HCT116 (cell line): ENCODE measurements at regions not wholly inside any gene's neighbourhood (a gene's known extent, or its start where the extent isn't known, plus 50 kb on each side); places are given as distances from the start of the nearest gene placed in this dataset.

Experiments
- ATAC-seq: fragments of 200-7000 bp; cut with Tn5 transposase; 2 replicates; pipeline ENCODE4 v1.9.1; 2020; ENCODE audit warnings: mild to moderate bottlenecking, moderate library complexity
- BruUV-seq: library from RNA; stranded (reverse); fragments of 400-500 nt; replicated peaks from 2 replicates; lab custom pipeline; 2021; lab: Mats Ljungman, UMichigan
- CTCF ChIA-PET: fragments of 300-600 bp; sonication (Branson Sonifier 250); formaldehyde crosslinking; loops from one replicate; lab custom pipeline; 2021; ENCODE audit warnings: antibody characterized with exemption; lab: Charles Lee
- POLR2A ChIA-PET: fragments of 300-600, 350-600 bp; sonication (Branson Sonifier 250); formaldehyde crosslinking; loops from one replicate; lab custom pipeline; 2021; ENCODE audit warnings: antibody characterized with exemption; lab: Charles Lee
- RAD21 ChIA-PET, 2 experiments: fragments of 300-600 bp; sonication (Branson Sonifier 250); formaldehyde crosslinking; loops; one replicate each; lab custom pipeline; 2023; ENCODE audit warnings: low total read pairs in 2 of 2; ENCODE audit not compliant: uncharacterized antibody in 2 of 2, unreplicated experiment in 2 of 2, low non-redundant PET in 1 of 2; lab: Charles Lee
- DNase-seq: peaks from one replicate; pipeline ENCODE4 v3.0.0-alpha.2; 2010; ENCODE audit warnings: low read depth, low spot score
- H2AFZ ChIP-seq: fragments of 200-600 bp; shearing (Covaris generic), sonication (generic); 2 replicates; pipeline ENCODE4 v1.6.1; 2017; ENCODE audit warnings: low read depth, mixed run types, mixed read lengths, antibody characterized with exemption, low read length; ENCODE audit not compliant: poor library complexity, severe bottlenecking
- H3K27ac ChIP-seq: 2 replicates; pipeline ENCODE4 v1.5.1; 2012; ENCODE audit warnings: low read depth, low read length
- H3K27me3 ChIP-seq: fragments of 200-600 bp; sonication (generic); 2 replicates; pipeline ENCODE4 v1.6.1; 2016; ENCODE audit warnings: mixed run types, low read length, mixed read lengths; ENCODE audit not compliant: insufficient read depth
- H3K36me3 ChIP-seq, 2 experiments: fragments of 200-500 bp in 1 of 2; fragments of 200-600 bp in 1 of 2; sonication (Bioruptor generic) in 1 of 2; sonication (generic) in 1 of 2; 2 replicates each; pipeline versions ENCODE4 v1.5.1 to v1.6.1; 2014 to 2016; ENCODE audit warnings: low read length in 2 of 2, inconsistent platforms in 1 of 2, mixed read lengths in 1 of 2, mixed run types in 1 of 2; ENCODE audit not compliant: insufficient read depth in 2 of 2, control insufficient read depth in 1 of 2
- H3K4me1 ChIP-seq, 2 experiments: fragments of 200-600 bp in 1 of 2; sonication (generic) in 1 of 2; 2 replicates each; pipeline versions ENCODE4 v1.5.1 to v1.6.1; 2012 to 2017; ENCODE audit warnings: low read length in 2 of 2, inconsistent platforms in 1 of 2, mild to moderate bottlenecking in 1 of 2, mixed read lengths in 1 of 2, mixed run types in 1 of 2, moderate library complexity in 1 of 2; ENCODE audit not compliant: insufficient read depth in 2 of 2, control insufficient read depth in 1 of 2
- H3K4me2 ChIP-seq: fragments of 200-600 bp; sonication (generic); 2 replicates; pipeline ENCODE4 v1.6.1; 2017; ENCODE audit warnings: mixed run types, low read length, mixed read lengths
- H3K4me3 ChIP-seq, 2 experiments: fragments of 200-600 bp in 1 of 2; sonication (generic) in 1 of 2; replicated peaks in 1 of 2; 2 replicates each; pipeline ENCODE4 v1.5.1; 2011 to 2016; ENCODE audit warnings: low read length in 2 of 2, control low read depth in 1 of 2, low read depth in 1 of 2, mild to moderate bottlenecking in 1 of 2, mixed read lengths in 1 of 2, mixed run types in 1 of 2
- H3K79me2 ChIP-seq: fragments of 200-600 bp; sonication (generic); 2 replicates; pipeline ENCODE4 v1.6.1; 2017; ENCODE audit warnings: mild to moderate bottlenecking, mixed run types, low read length, moderate library complexity, mixed read lengths; ENCODE audit not compliant: insufficient read depth
- H3K9ac ChIP-seq: fragments of 200-600 bp; sonication (generic); 2 replicates; pipeline ENCODE4 v1.6.1; 2016; ENCODE audit warnings: low read length, mixed read lengths
- H3K9me2 ChIP-seq: fragments of 200-600 bp; sonication (generic), shearing (Covaris generic); 2 replicates; pipeline ENCODE4 v1.6.1; 2017; ENCODE audit warnings: mixed run types, mild to moderate bottlenecking, moderate library complexity; ENCODE audit not compliant: insufficient read depth
- H3K9me3 ChIP-seq, 2 experiments: fragments of 200-500 bp in 1 of 2; fragments of 200-600 bp in 1 of 2; sonication (Bioruptor generic) in 1 of 2; sonication (generic) in 1 of 2; 2 replicates each; pipeline ENCODE4 v1.6.1; 2014 to 2017; ENCODE audit warnings: low read length in 2 of 2, mixed read lengths in 2 of 2, inconsistent platforms in 1 of 2, low read depth in 1 of 2, mild to moderate bottlenecking in 1 of 2, mixed run types in 1 of 2, moderate library complexity in 1 of 2; ENCODE audit not compliant: control insufficient read depth in 1 of 2, insufficient read depth in 1 of 2
- H4K20me1 ChIP-seq: fragments of 200-600 bp; sonication (generic), shearing (Covaris generic); 2 replicates; pipeline ENCODE4 v1.6.1; 2017; ENCODE audit warnings: mixed run types, mild to moderate bottlenecking, moderate library complexity; ENCODE audit not compliant: insufficient read depth
- ATF3 ChIP-seq: IDR thresholded peaks from 2 replicates; pipeline ENCODE4 v1.6.1; 2012
- CBX3 ChIP-seq: IDR thresholded peaks from 2 replicates; pipeline ENCODE4 v1.6.1; 2012; ENCODE audit warnings: low read depth
- CTCF ChIP-seq, 3 experiments: fragments of 200-600 bp in 1 of 3; sonication (generic) in 1 of 3; IDR thresholded peaks in 2 of 3; conservative IDR thresholded peaks in 1 of 3; 2 replicates each; pipeline ENCODE4 v1.5.1; 2012 to 2017; ENCODE audit warnings: low read depth in 2 of 3, low read length in 2 of 3, antibody characterized with exemption in 1 of 3, borderline replicate concordance in 1 of 3, control low read depth in 1 of 3, mild to moderate bottlenecking in 1 of 3, mixed read lengths in 1 of 3, mixed run types in 1 of 3, moderate library complexity in 1 of 3; ENCODE audit not compliant: insufficient read depth in 1 of 3
- EGR1 ChIP-seq: IDR thresholded peaks from 2 replicates; pipeline ENCODE4 v1.6.1; 2012; ENCODE audit warnings: low read depth
- FOSL1 ChIP-seq: IDR thresholded peaks from 2 replicates; pipeline ENCODE4 v1.6.1; 2012; ENCODE audit warnings: low read depth
- JUND ChIP-seq: IDR thresholded peaks from 2 replicates; pipeline ENCODE4 v1.6.1; 2012
- SIN3A ChIP-seq: IDR thresholded peaks from 2 replicates; pipeline ENCODE4 v1.6.1; 2012; ENCODE audit warnings: low read depth
- SRF ChIP-seq: IDR thresholded peaks from 2 replicates; pipeline ENCODE4 v1.6.1; 2012; ENCODE audit warnings: low read depth
- TCF7L2 ChIP-seq: IDR thresholded peaks from 2 replicates; pipeline ENCODE4 v1.7.0; 2011; ENCODE audit warnings: borderline replicate concordance, inconsistent platforms; ENCODE audit not compliant: insufficient read depth, insufficient read length; ENCODE audit errors: extremely low read depth
- YY1 ChIP-seq: IDR thresholded peaks from 2 replicates; pipeline ENCODE4 v1.6.1; 2011; ENCODE audit warnings: low read length, low read depth, moderate library complexity, mild to moderate bottlenecking; ENCODE audit not compliant: insufficient replicate concordance; ENCODE audit errors: extremely low read depth
- ZFX ChIP-seq: fragments of 450-650 bp; IDR thresholded peaks from 2 replicates; pipeline ENCODE4 v1.6.1; 2017
- ZNF274 ChIP-seq: fragments of 200-500 bp; sonication (Bioruptor generic); IDR thresholded peaks from 2 replicates; pipeline ENCODE4 v1.6.1; 2014; ENCODE audit warnings: mild to moderate bottlenecking, low read depth, low read length, inconsistent platforms
- intact Hi-C: fragments of 100-400 bp; cut with micrococcal nuclease; formaldehyde crosslinking; loops from 2 replicates; pipeline ENCODE4 v1.10.0; 2022

- TF ChIP-seq EGR1: no peak
- no peak for TF ChIP-seq ZFX
- TF ChIP-seq SRF: no peak
- no peak for TF ChIP-seq ZNF274
- no peak for TF ChIP-seq SIN3A
- TF ChIP-seq FOSL1: no peak
- no peak for TF ChIP-seq JUND
- no peak for TF ChIP-seq ATF3
- no peak for TF ChIP-seq YY1
- no peak for TF ChIP-seq TCF7L2
- TF ChIP-seq CTCF (IDR thresholded peaks at IDR 0.05 in 2 of 3, conservative IDR thresholded peaks at IDR 0.05 in 1 of 3; ENCODE audit: borderline replicate concordance in 1 of 3, insufficient read depth in 1 of 3, low read depth in 2 of 3, low read length in 2 of 3): no peak
- TF ChIP-seq CBX3: no peak
- Histone ChIP-seq H3K27ac (no peak overlapping the region), H3K36me3 (no peaks in the 10 kb centered on the region), H4K20me1 (no peaks in the 10 kb centered on the region), H3K4me1 (no peaks in the 10 kb centered on the region), H3K27me3 (no peaks in the 10 kb centered on the region; the same call in 1 of the 2 replicates), H3K4me2 (no peak overlapping the region), H3K9me3 (no peaks in the 10 kb centered on the region), H3K4me3 (no peak overlapping the region), H3K79me2 (no peaks in the 10 kb centered on the region), H3K9me2 (no peaks in the 10 kb centered on the region), H2AFZ (no peak overlapping the region), H3K9ac (no peak overlapping the region)
- ChIA-PET RAD21 (no interaction called here), POLR2A (no interaction called here), CTCF (no interaction called here)
- intact Hi-C loops: no loop called here
- no peak for DNase-seq
- no TSS peak for BruUV-seq
- no peak for ATAC-seq
These were observed 80.7 kb downstream of the CHST2 start for GRCh38 chr3:143200001-143200924.
